ENCODE measurements at regions not wholly inside any gene's neighbourhood (a gene's known extent, or its start where the extent isn't known, plus 50 kb on each side); places are given as distances from the start of the nearest gene placed in this dataset.

DNA sequence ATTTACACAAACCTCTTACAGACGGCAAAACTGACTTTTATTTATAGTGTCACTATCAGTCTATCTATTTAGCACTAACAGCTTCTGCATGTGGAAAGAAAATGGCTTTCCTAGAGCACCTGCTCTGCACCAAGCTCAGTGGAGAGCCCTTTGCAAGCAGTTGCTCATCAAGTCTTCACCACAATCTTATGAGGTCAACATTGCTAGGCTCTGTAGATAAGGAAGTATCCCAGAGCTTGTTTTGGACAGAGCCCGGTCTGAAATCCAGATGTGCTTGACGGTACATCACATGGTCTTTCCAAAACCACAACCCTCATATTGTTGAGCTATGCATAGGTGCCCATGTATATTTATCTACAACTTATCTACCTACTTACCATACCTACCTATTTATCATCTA, 572.7 kb upstream of the CDH5 start:
- Mint-ChIP-seq H3K9me3 (ENCODE audit: insufficient read depth) (no peaks in the 10 kb centered on the region), H3K4me1 (ENCODE audit: low read depth) (no peaks in the 10 kb centered on the region), H3K27me3 (ENCODE audit: low read depth) (no peaks in the 10 kb centered on the region), H3K36me3 (ENCODE audit: low read depth) (no peaks in the 10 kb centered on the region), H3K27ac (no peak overlapping the region), H3K4me3 (no peak overlapping the region)
- ATAC-seq (no peak), DNase-seq (no peak)
- POLR2A ChIA-PET: no interaction called here
- CTCF ChIA-PET: no interaction called here

- no peaks in the 10 kb centered on the region for H3K4me1 Mint-ChIP-seq (ENCODE audit: low read depth)
- no peak for ATAC-seq
- ChIA-PET CTCF (no interaction called here), POLR2A (no interaction called here)
- H3K36me3 Mint-ChIP-seq (ENCODE audit: low read depth): no peaks in the 10 kb centered on the region
- no peaks in the 10 kb centered on the region for H3K9me3 Mint-ChIP-seq (ENCODE audit: insufficient read depth)
- no peaks in the 10 kb centered on the region for H3K27me3 Mint-ChIP-seq (ENCODE audit: low read depth)
- no peak overlapping the region for H3K4me3 Mint-ChIP-seq
- no peak overlapping the region for H3K27ac Mint-ChIP-seq
- no peak for DNase-seq
These were observed 575.7 kb upstream of the CDH5 start for GRCh38 chr16:65790768-65791167.

GRCh38 chr16:65789161-65789945, 577.1 kb upstream of the CDH5 start:
- ATAC-seq (no peak), DNase-seq (no peak)
- no peaks in the 10 kb centered on the region for H3K9me3 Mint-ChIP-seq (ENCODE audit: insufficient read depth)
- H3K4me1 Mint-ChIP-seq (ENCODE audit: low read depth): no peaks in the 10 kb centered on the region
- H3K4me3 Mint-ChIP-seq: no peak overlapping the region
- no peak overlapping the region for H3K27ac Mint-ChIP-seq
- H3K27me3 Mint-ChIP-seq (ENCODE audit: low read depth): no peaks in the 10 kb centered on the region
- POLR2A ChIA-PET: no interaction called here
- CTCF ChIA-PET: no interaction called here
- no peaks in the 10 kb centered on the region for H3K36me3 Mint-ChIP-seq (ENCODE audit: low read depth)

DNA sequence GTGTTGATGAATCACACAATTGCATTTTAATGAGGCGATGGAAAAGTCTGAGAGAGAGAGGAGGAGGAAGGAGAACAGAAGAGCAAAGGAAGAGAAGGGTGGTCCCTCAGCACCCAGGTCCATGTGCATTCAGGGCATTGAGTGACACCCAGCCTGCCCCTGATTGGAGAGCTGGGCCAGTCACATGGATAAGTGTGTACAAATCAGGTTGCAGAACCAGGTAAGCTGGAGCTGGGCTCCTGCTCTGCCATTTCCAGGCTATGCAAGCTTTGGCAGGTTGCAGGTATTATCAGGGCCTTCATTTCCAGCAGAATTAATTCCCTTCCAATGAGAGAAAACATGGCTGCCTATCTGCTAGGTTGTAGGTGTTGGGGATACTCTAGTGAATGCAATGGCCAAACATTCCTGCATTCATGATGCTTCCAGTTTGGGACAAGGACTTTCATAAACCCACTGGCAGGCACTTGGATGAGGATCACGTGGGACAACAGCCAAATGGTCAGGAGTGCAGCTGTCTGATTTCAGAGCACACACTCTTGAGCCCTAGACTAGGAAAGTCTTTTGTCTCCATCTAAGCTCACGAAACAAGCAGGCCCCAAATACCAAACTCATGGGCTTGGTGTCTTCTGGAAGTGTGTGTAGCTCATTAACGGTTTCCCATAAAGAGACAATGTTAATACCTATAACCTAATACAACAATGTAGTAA, 577.9 kb upstream of the CDH5 start:
- ATAC-seq (no peak), DNase-seq (no peak)
- Mint-ChIP-seq H3K27me3 (ENCODE audit: low read depth) (no peaks in the 10 kb centered on the region), H3K27ac (no peak overlapping the region), H3K36me3 (ENCODE audit: low read depth) (no peaks in the 10 kb centered on the region), H3K4me3 (no peak overlapping the region), H3K9me3 (ENCODE audit: insufficient read depth) (no peaks in the 10 kb centered on the region), H3K4me1 (ENCODE audit: low read depth) (no peaks in the 10 kb centered on the region)
- POLR2A ChIA-PET: interaction anchor here (0.7 kb wide), 1 partner anchor 13 kb away, joined by 3 read pairs; no protein-coding TSS in a partner anchor
- CTCF ChIA-PET: no interaction called here

GRCh38 chr16:65787921-65788320, 578.6 kb upstream of the CDH5 start:
- H3K4me3 Mint-ChIP-seq: no peak overlapping the region
- DNase-seq (no peak), ATAC-seq (no peak)
- H3K27ac Mint-ChIP-seq: no peak overlapping the region
- no peaks in the 10 kb centered on the region for H3K9me3 Mint-ChIP-seq (ENCODE audit: insufficient read depth)
- no peaks in the 10 kb centered on the region for H3K4me1 Mint-ChIP-seq (ENCODE audit: low read depth)
- POLR2A ChIA-PET: interaction anchor here (0.7 kb wide), 1 partner anchor 14 kb away, joined by 3 read pairs; no protein-coding TSS in a partner anchor
- H3K36me3 Mint-ChIP-seq (ENCODE audit: low read depth): no peaks in the 10 kb centered on the region
- H3K27me3 Mint-ChIP-seq (ENCODE audit: low read depth): no peaks in the 10 kb centered on the region
- CTCF ChIA-PET: no interaction called here

DNA sequence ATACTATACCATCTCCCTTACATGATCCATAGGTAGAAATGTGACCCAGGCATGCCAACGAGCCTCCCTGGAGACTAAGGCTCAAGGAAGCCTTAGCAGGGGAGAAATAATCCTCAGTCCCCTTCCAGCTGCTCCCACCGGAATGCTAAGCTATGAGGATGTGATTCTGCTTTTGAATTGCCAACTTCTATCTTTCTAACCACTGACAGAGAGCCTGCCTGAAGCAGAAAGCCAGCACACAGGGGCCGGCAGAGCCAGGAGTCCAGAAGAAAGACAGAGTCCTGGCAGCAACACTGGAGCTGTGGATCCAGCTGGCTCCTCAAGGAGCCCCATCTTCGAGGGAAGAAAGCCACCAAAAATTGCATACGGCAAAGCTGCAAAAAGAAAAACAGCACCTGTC, 579.6 kb upstream of the CDH5 start:
- no peaks in the 10 kb centered on the region for H3K4me1 Mint-ChIP-seq (ENCODE audit: low read depth)
- H3K27me3 Mint-ChIP-seq (ENCODE audit: low read depth): no peaks in the 10 kb centered on the region
- H3K27ac Mint-ChIP-seq: no peak overlapping the region
- ChIA-PET POLR2A (no interaction called here), CTCF (no interaction called here)
- no peak overlapping the region for H3K4me3 Mint-ChIP-seq
- H3K36me3 Mint-ChIP-seq (ENCODE audit: low read depth): no peaks in the 10 kb centered on the region
- ATAC-seq: no peak
- no peak for DNase-seq
- no peaks in the 10 kb centered on the region for H3K9me3 Mint-ChIP-seq (ENCODE audit: insufficient read depth)

DNA sequence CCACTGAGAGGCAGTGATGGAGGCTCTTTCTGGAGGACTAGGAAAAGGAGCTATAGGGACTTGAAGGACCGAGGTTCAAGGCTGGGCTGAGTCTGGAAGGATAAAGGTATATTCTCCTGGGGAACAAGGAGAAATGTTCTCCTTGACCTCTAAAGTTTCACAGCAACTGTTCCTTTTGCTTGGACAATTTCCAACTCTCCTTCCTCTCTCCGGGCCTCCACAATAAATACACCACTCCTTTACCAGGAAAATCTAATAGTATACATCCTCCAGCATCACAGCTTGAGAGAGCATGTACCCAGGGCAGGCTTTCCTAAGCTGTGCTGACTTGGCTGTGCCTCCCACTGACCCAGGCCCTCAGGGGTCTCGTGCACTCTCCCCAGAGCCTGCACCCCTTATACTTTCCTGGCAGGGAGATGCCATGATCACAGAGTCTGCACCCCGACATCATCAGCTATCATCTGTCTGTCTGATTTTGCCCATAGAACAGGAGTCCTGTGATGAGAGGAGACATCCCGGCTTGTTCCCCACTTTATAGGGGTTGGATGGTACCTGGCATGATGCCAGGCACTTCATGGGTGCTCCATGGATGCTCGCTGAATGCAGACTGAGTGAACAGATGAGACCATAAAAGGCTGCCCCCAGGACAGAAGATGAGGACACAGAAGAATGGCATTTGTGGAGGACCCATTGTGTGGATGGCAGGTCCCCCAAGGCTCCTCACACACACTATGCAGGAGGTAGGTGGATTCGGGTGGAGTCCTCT, 582.6 kb upstream of the CDH5 start:
- Mint-ChIP-seq H3K27me3 (ENCODE audit: low read depth) (no peaks in the 10 kb centered on the region), H3K4me1 (ENCODE audit: low read depth) (no peaks in the 10 kb centered on the region), H3K36me3 (ENCODE audit: low read depth) (no peaks in the 10 kb centered on the region), H3K9me3 (ENCODE audit: insufficient read depth) (no peaks in the 10 kb centered on the region), H3K4me3 (no peak overlapping the region), H3K27ac (no peak overlapping the region)
- ChIA-PET CTCF (no interaction called here), POLR2A (no interaction called here)
- no peak for DNase-seq
- ATAC-seq: no peak

- Mint-ChIP-seq H3K4me3 (no peak overlapping the region), H3K27ac (no peak overlapping the region), H3K27me3 (ENCODE audit: low read depth) (no peaks in the 10 kb centered on the region), H3K4me1 (ENCODE audit: low read depth) (no peaks in the 10 kb centered on the region), H3K36me3 (ENCODE audit: low read depth) (no peaks in the 10 kb centered on the region), H3K9me3 (ENCODE audit: insufficient read depth) (no peaks in the 10 kb centered on the region)
- ChIA-PET CTCF (no interaction called here), POLR2A (no interaction called here)
- no peak for DNase-seq
- no peak for ATAC-seq
These were observed 583.6 kb upstream of the CDH5 start for GRCh38 chr16:65782611-65783600.

DNA sequence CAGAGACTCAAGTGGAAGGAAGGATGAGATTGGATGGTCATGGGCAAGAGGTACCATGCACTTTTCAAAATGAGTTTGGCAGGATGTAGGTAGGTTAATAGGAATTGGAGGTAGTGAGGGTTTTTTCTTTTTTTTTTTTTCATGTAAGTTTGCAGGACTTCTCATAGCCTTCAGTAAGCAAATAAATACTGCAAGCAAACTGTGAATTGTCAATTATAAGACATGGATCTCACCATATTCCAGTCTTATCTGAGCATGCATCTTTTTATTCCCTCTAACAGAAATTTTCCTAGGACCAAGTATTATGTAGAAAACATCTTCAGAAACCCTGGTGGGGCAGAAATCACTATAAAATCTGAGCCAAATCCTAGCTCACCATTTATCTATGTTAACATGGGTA, 584.6 kb upstream of the CDH5 start:
- H3K36me3 Mint-ChIP-seq (ENCODE audit: low read depth): no peaks in the 10 kb centered on the region
- H3K9me3 Mint-ChIP-seq (ENCODE audit: insufficient read depth): no peaks in the 10 kb centered on the region
- POLR2A ChIA-PET: no interaction called here
- CTCF ChIA-PET: no interaction called here
- H3K4me3 Mint-ChIP-seq: no peak overlapping the region
- ATAC-seq (no peak), DNase-seq (no peak)
- H3K27ac Mint-ChIP-seq: no peak overlapping the region
- no peaks in the 10 kb centered on the region for H3K27me3 Mint-ChIP-seq (ENCODE audit: low read depth)
- no peaks in the 10 kb centered on the region for H3K4me1 Mint-ChIP-seq (ENCODE audit: low read depth)

DNA sequence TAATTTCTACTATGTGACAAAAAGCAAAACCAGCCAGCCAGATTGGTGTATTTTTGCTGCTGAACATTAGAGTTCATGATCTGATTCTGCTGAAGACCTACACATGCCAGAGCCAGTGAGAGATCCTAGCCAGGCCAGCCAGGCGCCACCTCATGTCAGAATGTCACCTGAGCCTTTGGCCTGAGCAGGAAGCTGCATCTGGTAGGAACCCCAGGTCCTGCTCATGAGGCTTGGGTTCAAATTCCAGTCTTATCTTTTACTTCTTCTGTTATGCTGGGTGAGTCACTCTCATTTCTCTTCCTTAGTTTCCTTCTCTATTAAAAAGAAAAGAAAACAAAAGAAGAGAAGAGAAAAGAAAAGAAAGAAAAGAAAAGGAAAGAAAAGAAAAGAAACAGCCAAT, 585.1 kb upstream of the CDH5 start:
- Mint-ChIP-seq H3K4me1 (ENCODE audit: low read depth) (no peaks in the 10 kb centered on the region), H3K27ac (no peak overlapping the region), H3K9me3 (ENCODE audit: insufficient read depth) (no peaks in the 10 kb centered on the region), H3K27me3 (ENCODE audit: low read depth) (no peaks in the 10 kb centered on the region), H3K36me3 (ENCODE audit: low read depth) (no peaks in the 10 kb centered on the region), H3K4me3 (no peak overlapping the region)
- ChIA-PET CTCF (no interaction called here), POLR2A (no interaction called here)
- DNase-seq (no peak), ATAC-seq (no peak)

GRCh38 chr16:65779201-65779600, 587.3 kb upstream of the CDH5 start:
- ChIA-PET CTCF (no interaction called here), POLR2A (no interaction called here)
- DNase-seq (no peak), ATAC-seq (no peak)
- Mint-ChIP-seq H3K36me3 (ENCODE audit: low read depth) (no peaks in the 10 kb centered on the region), H3K9me3 (ENCODE audit: insufficient read depth) (no peaks in the 10 kb centered on the region), H3K4me1 (ENCODE audit: low read depth) (no peaks in the 10 kb centered on the region), H3K4me3 (no peak overlapping the region), H3K27ac (no peak overlapping the region), H3K27me3 (ENCODE audit: low read depth) (no peaks in the 10 kb centered on the region)

Data from activated CD8-positive, alpha-beta T cell treated with anti-CD3 and anti-CD28 coated beads, Interleukin-2, amount 10 ng/mL, durations not matched to agents 7 days and 5 days (primary cell).